ENCODE measurements at regions not wholly inside any gene's neighbourhood (a gene's known extent, or its start where the extent isn't known, plus 50 kb on each side); places are given as distances from the start of the nearest gene placed in this dataset.

- DNase-seq = no peak
Measured at GRCh38 chr22:47740109-47740805, 977.8 kb downstream of the TBC1D22A start.

DNA sequence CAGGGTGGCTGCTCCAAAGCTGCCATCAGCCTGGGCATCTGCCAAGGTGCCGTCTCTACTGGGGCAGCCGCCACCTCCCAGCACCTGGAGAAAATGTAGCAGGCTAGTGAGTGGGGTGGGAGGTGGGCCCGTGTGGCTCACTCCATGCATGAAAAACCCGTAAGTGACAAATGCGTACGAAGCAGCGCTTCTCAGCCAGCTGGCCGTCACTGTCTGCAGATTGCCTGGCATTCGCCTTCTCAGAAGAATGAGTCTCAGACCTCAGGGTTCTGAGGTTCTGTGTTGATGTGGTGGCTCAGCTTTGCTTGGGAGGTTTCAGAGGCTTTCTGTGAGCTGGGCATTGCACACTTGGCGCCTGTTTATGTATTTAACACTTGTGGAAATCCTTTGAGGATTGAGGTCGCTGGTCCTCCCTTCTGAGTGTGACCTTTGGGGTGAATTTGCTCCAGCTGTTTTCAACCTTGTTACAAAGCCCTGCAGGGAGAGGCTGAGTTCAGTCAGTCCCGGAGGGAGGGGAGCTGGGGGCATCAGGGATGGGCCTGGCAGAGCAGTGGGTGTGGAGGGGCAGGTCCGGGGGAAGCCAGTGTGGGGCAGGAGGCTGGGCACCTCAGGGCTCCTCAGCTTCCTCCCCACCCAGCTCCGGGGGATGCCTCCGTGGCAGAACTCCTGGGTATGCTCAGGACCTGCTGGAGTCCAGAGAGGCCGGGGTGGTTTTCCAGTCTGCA lies 977.0 kb downstream of the TBC1D22A start:
- DNase-seq = no peak

DNA sequence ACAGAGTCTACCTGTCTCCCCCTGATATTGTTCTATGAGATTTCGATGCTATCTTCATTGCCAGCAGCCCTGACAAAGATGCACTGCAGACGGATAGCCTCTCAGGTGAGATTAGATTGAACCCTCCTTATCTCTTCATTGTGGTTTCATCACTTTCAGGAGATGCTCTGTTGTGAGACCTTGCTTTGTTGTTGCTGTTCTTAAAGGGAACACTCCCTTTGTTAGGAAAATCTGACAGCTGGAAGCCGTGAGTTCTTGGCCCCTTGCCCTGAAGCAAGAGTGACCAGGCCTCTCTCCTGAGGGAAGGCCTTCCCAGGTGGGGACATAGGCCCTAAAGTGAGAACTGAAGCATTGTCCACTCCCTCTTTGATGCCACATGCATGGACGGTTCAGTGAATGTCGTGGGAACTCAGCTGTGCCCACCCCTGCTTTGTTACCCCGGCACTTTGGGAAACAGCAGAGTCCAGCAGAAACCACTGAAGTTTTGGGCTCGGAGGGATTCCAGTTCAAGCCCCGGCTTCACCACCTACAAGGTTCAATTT lies 976.1 kb downstream of the TBC1D22A start:
- DNase-seq = no peak

DNA sequence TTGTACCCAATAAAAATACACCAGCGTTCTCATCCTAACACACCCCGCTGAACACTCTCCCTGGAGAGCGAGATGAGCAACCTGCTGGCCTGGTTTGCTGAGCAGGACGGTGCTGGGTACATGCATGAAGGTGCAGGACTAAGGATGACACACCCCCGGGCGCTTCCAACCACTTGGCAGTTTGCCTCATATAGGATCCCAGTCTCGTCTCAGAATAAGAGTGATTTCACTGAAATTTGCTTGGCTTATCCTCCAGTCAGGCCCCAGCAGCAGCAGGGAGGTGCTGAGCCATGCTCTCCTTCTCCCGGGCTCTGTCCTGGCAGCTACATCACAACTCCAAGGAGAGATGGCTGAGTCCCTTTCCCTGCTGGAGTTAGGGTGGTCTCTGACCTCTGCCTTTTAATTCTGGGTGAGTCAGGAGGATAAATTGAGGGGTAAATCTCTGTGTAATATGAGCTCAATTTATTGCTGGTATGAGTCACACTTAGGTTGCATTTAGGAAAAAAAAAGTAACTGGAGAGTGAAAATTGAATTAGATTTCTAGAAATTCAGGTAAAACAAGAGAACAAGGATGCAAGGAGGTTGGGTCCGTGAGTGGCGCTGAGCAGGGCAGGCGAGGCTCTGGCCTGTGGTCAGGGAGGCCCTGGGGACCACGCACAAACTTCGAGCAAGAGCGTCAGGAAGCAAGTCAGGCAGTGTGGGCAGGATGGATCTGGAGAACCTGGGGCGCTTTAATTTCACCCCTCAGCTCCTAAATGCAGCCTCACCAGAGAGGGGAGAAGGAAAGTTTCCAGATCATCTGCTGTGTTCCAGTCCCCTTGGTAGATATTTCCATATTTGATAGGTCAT lies 974.0 kb downstream of the TBC1D22A start:
- DNase-seq = no peak

GRCh38 chr22:47734511-47734910 lies 972.1 kb downstream of the TBC1D22A start:
- no peak for DNase-seq

DNA sequence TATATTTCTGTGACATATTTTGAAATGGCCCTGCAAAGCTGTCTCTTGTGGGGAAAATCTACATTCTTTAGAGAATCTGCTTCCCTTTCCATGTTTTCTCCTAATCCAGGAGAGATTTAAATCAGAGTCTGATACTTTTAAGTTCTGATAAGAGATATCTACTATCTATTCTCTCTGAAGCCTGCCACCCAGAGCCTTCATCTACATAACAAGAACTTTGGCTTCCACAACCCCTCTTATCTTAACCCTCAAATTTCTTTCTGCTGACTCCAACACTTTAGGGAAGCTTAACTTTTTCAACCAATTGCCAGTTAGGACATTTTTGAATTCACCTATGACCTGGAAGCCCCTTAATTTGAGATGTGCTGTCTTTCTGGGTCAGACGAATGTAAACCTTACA lies 965.2 kb downstream of the TBC1D22A start:
- no peak for DNase-seq

DNA sequence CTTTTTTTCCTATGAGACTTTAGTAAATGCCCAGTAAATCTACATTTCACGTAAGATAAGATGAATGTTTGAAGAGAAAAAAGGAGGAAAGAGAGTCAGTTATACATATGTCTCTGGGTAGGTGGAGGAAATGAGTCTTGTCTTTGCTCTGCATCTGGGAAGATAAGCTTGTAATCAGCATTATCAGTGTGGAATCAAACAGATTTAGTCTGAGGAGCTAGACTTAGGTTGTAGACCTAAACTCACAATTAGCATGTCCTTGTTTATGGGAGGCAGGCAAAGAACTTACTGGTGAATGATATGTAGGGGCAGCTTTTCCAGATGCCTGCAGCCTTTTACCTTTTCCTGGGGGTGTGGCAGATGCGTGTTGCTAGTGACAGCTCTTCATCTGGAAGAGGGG lies 962.3 kb downstream of the TBC1D22A start:
- DNase-seq = no peak

- DNase-seq = no peak
Measured at GRCh38 chr22:47724030-47724429, 961.6 kb downstream of the TBC1D22A start.

DNA sequence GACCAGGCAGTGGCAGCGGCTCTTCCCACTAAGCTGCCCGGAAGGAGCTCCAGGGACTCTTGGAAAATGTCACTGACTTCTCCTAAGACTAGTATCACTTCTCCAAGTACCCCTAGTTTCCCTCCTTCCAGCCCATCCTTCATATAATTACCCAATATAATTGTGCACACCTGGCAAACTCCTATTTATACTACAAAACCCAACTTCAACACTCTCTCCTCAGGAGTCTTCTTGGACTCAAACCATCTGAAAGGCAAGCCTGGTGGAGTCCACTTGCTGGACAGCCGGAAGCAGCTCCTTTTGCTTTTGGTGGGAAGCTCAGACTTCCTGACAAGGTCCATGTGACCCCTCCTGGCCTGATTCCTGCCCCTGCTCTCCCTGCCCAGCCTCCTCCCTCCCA lies 955.9 kb downstream of the TBC1D22A start:
- no peak for DNase-seq

DNA sequence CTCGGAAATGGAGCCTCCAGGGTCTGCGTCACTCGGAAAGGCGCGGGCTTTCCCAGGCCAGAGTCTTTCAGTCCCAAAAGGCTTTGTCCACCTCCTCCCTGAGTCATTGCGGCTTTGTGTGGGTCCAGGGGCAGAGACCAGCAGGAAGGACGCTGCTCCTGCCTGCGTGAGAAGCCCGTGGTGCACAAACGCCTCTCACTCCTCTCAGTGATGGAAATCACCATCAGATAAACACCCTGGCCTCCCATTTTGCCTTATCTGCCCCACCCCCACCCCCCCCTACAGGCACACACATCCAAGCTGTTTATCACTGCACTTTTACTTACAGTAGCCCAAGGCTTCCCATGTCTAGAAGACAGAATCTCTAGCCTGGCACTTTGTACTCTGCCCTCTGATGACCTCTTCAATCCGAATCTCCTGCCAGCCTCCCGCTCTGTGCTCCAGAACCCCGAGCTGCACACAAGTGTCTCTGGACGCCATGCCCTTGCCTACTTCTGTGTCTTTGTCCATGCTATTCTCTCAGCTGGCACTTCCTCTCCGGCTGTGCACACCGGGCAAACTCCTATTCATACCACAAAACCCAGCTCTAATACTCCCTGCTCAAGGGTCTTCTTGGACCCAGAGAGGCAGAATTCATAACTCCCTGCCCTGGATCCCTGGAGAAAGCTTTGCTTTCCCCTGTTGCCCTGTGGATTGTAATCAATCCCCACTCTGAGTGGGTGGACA lies 954.6 kb downstream of the TBC1D22A start:
- no peak for DNase-seq

DNA sequence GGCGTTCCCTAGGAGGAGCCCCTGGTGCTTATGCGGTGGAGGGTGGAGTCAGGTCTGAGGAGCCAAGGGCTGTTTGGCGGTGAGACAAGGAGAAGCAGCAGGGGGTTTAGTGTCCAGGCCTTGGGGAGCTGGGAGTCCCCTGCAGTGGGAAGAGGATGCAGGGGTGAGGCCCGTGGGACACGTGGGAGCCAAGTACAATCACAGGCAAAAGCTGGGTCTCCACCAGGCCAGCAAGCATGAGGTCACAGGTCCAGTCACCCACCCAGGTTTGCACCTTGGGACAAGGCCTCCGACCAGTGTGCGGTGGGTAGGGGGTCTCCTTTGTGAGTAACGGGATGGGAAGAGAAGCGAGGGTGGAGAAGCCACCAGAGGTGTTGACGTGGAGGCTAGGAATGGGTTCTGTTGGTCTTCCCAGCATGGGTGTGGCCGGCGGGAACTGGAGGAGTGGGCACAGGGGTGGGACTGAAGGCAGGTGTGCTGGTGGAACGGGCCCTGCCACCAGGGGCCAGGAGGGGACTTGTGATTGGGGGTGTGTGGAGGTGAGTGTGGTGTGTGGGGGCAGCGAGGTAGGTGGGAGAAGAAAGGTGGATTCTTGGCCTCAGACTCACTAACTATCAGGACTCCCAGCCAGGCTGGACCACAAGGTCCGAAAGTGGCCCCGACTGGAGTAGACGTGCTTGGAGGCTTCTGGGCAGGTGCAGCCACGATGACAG lies 953.6 kb downstream of the TBC1D22A start:
- DNase-seq = no peak

DNA sequence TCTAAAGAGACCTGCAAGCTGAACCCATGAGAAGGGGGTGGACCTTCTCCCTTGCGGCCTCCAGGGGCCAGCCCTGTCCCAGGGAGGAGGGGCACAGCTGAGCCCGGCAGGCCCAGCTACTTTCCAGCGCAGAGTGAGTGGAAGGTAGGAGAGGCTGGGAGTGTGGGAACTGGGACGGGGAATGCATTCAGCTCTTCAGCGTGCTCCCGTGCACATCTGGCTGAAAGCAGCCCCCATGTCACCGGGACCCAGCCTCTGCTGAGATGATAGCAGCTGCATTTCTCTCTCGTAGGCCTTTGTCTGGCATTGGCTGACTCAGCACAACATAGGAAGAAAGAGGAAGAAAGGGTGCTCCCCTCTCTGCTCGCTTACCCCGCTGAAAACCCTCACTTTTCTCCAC lies 951.5 kb downstream of the TBC1D22A start:
- no peak for DNase-seq

DNA sequence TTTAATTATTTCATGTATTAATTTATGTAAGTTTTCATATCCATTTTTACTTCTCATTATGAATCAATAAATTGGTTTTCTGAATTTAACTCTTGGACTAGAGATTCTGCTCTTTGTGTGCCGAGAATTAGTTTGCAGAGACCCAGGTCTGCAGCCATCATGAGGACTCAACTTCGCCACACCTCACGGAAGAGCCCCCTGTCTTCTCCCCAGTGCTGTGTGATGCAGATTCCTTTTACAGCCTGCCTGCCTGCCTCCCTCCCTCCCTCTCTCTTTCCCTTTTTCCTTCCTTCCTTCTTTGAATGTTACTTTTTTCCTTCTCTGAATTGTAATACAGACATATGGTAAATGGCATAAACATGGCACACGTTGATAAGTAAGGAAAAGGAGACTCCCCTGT lies 947.7 kb downstream of the TBC1D22A start:
- no peak for DNase-seq

DNA sequence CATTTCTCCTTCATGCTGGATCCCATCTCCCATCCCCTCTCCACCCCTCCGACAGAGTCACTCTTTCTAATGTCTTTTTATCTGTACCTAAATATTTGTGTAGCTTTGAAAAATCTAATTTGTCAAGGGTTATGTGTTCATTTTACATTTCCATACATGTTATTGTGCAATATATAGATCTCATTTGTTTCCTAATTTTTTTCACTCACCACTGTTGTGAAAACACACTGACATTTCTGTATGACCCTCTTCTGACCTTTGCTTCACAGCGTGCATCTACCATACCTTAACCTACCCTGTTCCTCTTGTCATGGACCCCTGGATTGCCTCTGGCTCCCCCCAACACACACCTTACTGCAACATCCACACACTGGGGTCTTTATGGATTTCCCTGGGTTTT lies 942.9 kb downstream of the TBC1D22A start:
- DNase-seq = no peak

DNA sequence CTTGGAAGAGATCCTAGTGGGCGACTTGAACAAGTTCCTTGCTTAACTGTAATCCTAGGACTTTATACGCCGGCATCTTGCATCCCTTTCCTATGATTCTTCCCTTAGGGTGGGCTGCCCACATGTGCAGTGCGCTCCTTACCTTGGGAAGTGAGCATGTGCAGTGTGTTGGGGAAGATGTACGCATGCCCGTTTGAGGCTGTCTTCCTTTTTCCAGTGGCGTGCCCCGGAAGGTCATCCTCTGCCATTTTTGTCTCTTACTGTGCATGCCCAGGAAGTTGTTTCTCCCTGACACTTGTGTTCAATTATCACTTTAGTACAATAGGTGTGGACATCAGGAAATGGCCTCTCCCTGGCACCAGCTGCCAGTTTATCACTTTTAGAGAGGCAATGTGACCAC lies 936.5 kb downstream of the TBC1D22A start:
- DNase-seq = no peak

DNA sequence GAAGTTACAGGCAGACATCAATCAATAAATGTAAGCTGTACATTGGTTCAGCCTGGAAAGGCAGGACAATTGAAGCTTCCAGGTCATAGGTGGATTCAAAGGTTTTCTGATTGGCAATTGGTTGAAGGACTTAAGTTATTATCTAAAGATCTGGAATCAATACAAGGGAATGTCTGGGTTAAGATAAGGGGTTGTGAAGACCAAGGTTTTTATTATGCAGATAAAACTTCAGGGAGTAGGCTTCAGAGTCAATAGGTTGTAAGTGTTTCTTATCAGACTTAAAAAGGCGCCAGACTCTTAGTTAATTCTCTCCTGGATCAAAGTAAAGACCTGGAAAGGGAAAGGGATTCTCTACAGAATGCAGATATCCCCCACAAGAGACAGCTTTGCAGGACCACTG lies 935.4 kb downstream of the TBC1D22A start:
- no peak for DNase-seq

DNA sequence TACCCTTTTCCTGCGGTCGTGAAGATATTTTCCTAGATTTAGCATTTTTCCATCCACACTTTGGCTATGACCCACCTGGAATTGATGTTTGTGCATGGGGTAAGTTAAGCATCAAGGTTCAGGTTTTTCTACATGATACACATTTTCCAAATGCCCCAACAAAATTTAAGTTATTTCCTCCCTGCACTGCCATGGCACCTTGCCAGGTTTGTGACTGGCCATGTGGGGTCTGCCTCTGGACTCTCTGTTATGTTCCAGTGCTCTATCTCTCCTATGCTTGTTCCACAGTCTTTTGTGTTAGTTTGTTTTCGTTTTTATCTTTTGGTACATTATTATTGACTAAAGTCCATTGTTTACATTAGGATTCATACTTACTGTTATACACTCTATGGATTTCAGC lies 934.3 kb downstream of the TBC1D22A start:
- no peak for DNase-seq

DNA sequence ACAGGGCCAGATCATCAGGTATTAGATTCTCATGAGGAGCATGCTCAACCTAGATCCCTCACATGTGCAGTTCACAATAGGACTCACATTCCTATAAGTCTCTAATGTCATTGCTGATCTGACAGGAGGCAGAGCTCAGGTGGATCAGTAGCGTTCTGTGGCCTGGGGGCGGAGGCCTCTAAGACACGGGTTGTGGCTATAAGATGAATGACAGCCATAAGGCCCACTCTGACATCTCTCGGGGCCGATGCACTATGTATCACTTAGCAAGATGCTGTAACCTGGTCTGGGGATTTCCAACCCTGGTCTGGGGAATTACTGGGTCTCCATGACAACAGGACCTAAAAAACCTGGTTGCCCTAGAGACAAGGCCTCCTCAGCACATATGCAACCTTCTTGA lies 932.7 kb downstream of the TBC1D22A start:
- DNase-seq = no peak

- DNase-seq = no peak
Measured at GRCh38 chr22:47694536-47695130, 932.2 kb downstream of the TBC1D22A start.

DNA sequence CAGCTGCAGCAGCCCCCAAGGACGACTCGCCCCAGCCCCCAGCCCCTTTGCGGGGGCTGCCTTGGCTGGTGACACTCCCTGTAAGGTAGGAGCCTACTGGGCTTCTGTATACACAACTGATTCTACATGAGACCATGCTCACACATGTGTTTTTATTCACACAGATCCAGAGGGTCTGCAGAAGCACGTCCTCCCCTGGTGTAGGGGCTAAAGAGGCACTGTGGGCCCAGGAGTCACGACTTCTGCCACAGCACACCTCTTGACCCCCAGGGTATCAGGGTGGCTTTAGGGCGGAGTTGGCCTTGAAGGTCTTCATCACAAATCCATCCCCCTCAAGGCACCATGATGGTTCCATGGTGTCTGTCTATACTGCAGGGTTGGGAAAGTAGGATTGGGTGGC lies 931.2 kb downstream of the TBC1D22A start:
- DNase-seq = no peak

- DNase-seq = no peak
Measured at GRCh38 chr22:47692811-47693210, 930.4 kb downstream of the TBC1D22A start.

Data from 8988T (cell line).